Uterus (tissue), 3 donors: ENCODE measurements at regions not wholly inside any gene's neighbourhood (a gene's known extent, or its start where the extent isn't known, plus 50 kb on each side); places are given as distances from the start of the nearest gene placed in this dataset.

Experiments used
- DNase-seq, 2 donors: peaks; one replicate each; pipeline ENCODE4 v3.0.0-alpha.2; 2019 to 2020
- H3K27ac ChIP-seq, 2 donors: fragments of 200-600 bp; sonication (generic); 1 replicate in 1 of 2; 2 replicates in 1 of 2; pipeline ENCODE4 v1.5.1; 2016 to 2018
- H3K27me3 ChIP-seq, 2 donors: fragments of 200-600 bp; sonication (generic); one replicate each; pipeline ENCODE4 v1.5.1; 2018 to 2019; ENCODE audit warnings: control low read depth in 1 of 2
- H3K36me3 ChIP-seq, 2 donors: fragments of 200-600 bp; sonication (generic); one replicate each; pipeline ENCODE4 v1.5.1; 2019; ENCODE audit warnings: control low read depth in 1 of 2
- H3K4me1 ChIP-seq, 2 donors: fragments of 200-600 bp; sonication (generic); one replicate each; pipeline ENCODE4 v1.5.1; 2018 to 2019; ENCODE audit warnings: control low read depth in 1 of 2
- H3K4me3 ChIP-seq, 2 donors: fragments of 200-600 bp; sonication (generic); 1 replicate in 1 of 2; 2 replicates in 1 of 2; pipeline ENCODE4 v1.5.1; 2018 to 2019; ENCODE audit warnings: mild to moderate bottlenecking in 1 of 2
- H3K9me3 ChIP-seq, 2 donors: fragments of 200-600 bp; sonication (generic); one replicate each; pipeline ENCODE4 v1.5.1; 2019; ENCODE audit warnings: control low read depth in 1 of 2
- CTCF ChIP-seq, 4 experiments: fragments of 200-600 bp in 2 of 4; fragments of 450-650 bp in 2 of 4; sonication (generic) in 2 of 4; IDR thresholded peaks; one replicate each; pipeline ENCODE4 v1.5.1; 2016 to 2019; ENCODE audit warnings: antibody characterized with exemption in 4 of 4, mild to moderate bottlenecking in 2 of 4, moderate library complexity in 1 of 4
- POLR2A ChIP-seq, 2 donors: fragments of 450-650 bp; IDR thresholded peaks; one replicate each; pipeline ENCODE4 v1.6.1; 2016; ENCODE audit warnings: antibody characterized with exemption in 2 of 2, mild to moderate bottlenecking in 1 of 2, moderate library complexity in 1 of 2
- intact Hi-C: fragments of 100-400 bp; cut with DNase I; formaldehyde crosslinking; loops from one replicate; pipeline ENCODE4 v1.15.1; 2023; ENCODE audit warnings: low total_unique reads
- donor health status: DM: yes; HTN: yes; CAD: no.

GRCh38 chr6:140540743-140541142 lies 1166.3 kb upstream of the CITED2 start:
- Histone ChIP-seq H3K36me3 (no peaks in the 10 kb centered on the region), H3K9me3 (no peaks in the 10 kb centered on the region), H3K4me1 (no peaks in the 10 kb centered on the region), H3K4me3 (no peak overlapping the region), H3K27me3 (no peaks in the 10 kb centered on the region), H3K27ac (no peak overlapping the region)
- no peak for DNase-seq
- TF ChIP-seq POLR2A (IDR thresholded peaks at IDR 0.05) (no peak), CTCF (IDR thresholded peaks at IDR 0.05) (no peak)
- intact Hi-C loops, result no loop called here

GRCh38 chr6:140538926-140539325 lies 1164.5 kb upstream of the CITED2 start:
- DNase-seq, result no peak
- intact Hi-C loops, result no loop called here
- Histone ChIP-seq H3K9me3 (no peaks in the 10 kb centered on the region), H3K4me3 (no peak overlapping the region), H3K27me3 (no peaks in the 10 kb centered on the region), H3K27ac (peak overlapping the region; percentile 68 to 80), H3K4me1 (no peaks in the 10 kb centered on the region), H3K36me3 (no peaks in the 10 kb centered on the region)
- no peak for TF ChIP-seq CTCF (IDR thresholded peaks at IDR 0.05)
- no peak for TF ChIP-seq POLR2A (IDR thresholded peaks at IDR 0.05)

GRCh38 chr6:140537834-140538705 lies 1163.6 kb upstream of the CITED2 start:
- no peak overlapping the region for H3K4me3 ChIP-seq
- peak; percentile 24 to 50 for DNase-seq

GRCh38 chr6:140537211-140537610 lies 1162.8 kb upstream of the CITED2 start:
- DNase-seq, result no peak
- H3K27ac ChIP-seq, result peak overlapping the region; percentile 68 to 80
- TF ChIP-seq POLR2A (IDR thresholded peaks at IDR 0.05) (no peak), CTCF (IDR thresholded peaks at IDR 0.05) (no peak)
- no peak overlapping the region for H3K4me3 ChIP-seq
- H3K9me3 ChIP-seq, result no peaks in the 10 kb centered on the region
- no peaks in the 10 kb centered on the region for H3K36me3 ChIP-seq
- H3K27me3 ChIP-seq, result no peaks in the 10 kb centered on the region
- intact Hi-C loops, result no loop called here
- no peaks in the 10 kb centered on the region for H3K4me1 ChIP-seq

More at GRCh38 chr6:140537834-140538705, 1163.6 kb upstream of the CITED2 start:
- no peaks in the 10 kb centered on the region for H3K36me3 ChIP-seq
- no peaks in the 10 kb centered on the region for H3K27me3 ChIP-seq
- intact Hi-C loops, result no loop called here
- no peaks in the 10 kb centered on the region for H3K4me1 ChIP-seq
- TF ChIP-seq CTCF (IDR thresholded peaks at IDR 0.05) (no peak), POLR2A (IDR thresholded peaks at IDR 0.05) (no peak)
- no peaks in the 10 kb centered on the region for H3K9me3 ChIP-seq
- H3K27ac ChIP-seq, result peak overlapping the region; percentile 68 to 80

- no peak for DNase-seq
- no peak overlapping the region for H3K27ac ChIP-seq
- TF ChIP-seq CTCF (IDR thresholded peaks at IDR 0.05) (no peak), POLR2A (IDR thresholded peaks at IDR 0.05) (no peak)
- H3K4me3 ChIP-seq, result no peak overlapping the region
- no peaks in the 10 kb centered on the region for H3K9me3 ChIP-seq
- intact Hi-C loops, result no loop called here
- H3K4me1 ChIP-seq, result no peaks in the 10 kb centered on the region
- H3K36me3 ChIP-seq, result no peaks in the 10 kb centered on the region
- no peaks in the 10 kb centered on the region for H3K27me3 ChIP-seq
Measured at GRCh38 chr6:140535511-140535910, 1161.1 kb upstream of the CITED2 start.
